ENCODE measurements at regions not wholly inside any gene's neighbourhood (a gene's known extent, or its start where the extent isn't known, plus 50 kb on each side); places are given as distances from the start of the nearest gene placed in this dataset.

- no peak for DNase-seq (ENCODE audit: low spot score in 2 of 2)
- no peak overlapping the region for H3K4me3 ChIP-seq (ENCODE audit: low read depth, poor library complexity, severe bottlenecking)
- TF ChIP-seq POLR2A (IDR thresholded peaks at IDR 0.05) (no peak), CTCF (IDR thresholded peaks at IDR 0.05) (no peak)
- WGBS, 2 donors: 53 to 66% methylated on average over 18 to 19 of the region's 21 CpGs
- intact Hi-C loops (cut with DNase I; ENCODE audit: low total_unique reads): no loop called here
Measured at GRCh38 chr16:85327731-85328675, 215.7 kb upstream of the CIBAR2 start.

GRCh38 chr16:85328676-85329058, 216.4 kb upstream of the CIBAR2 start:
- 62 to 70% methylated on average over 5 to 15 of the region's 17 CpGs for WGBS, 2 donors
- intact Hi-C loops (cut with DNase I; ENCODE audit: low total_unique reads): no loop called here
- H3K4me3 ChIP-seq (ENCODE audit: low read depth, poor library complexity, severe bottlenecking): no peak overlapping the region
- no peak for TF ChIP-seq POLR2A (IDR thresholded peaks at IDR 0.05)
- TF ChIP-seq CTCF (IDR thresholded peaks at IDR 0.05): no peak
- DNase-seq (ENCODE audit: low spot score in 2 of 2): no peak

- TF ChIP-seq CTCF (IDR thresholded peaks at IDR 0.05) (no peak), POLR2A (IDR thresholded peaks at IDR 0.05) (no peak)
- H3K4me3 ChIP-seq (ENCODE audit: low read depth, poor library complexity, severe bottlenecking): no peak overlapping the region
- no peak for DNase-seq (ENCODE audit: low spot score in 2 of 2)
- intact Hi-C loops (cut with DNase I; ENCODE audit: low total_unique reads): no loop called here
- WGBS, 2 donors: 34 to 62% methylated on average over 11 to 28 of the region's 28 CpGs
Measured at GRCh38 chr16:85329059-85329812, 217.0 kb upstream of the CIBAR2 start.

DNA sequence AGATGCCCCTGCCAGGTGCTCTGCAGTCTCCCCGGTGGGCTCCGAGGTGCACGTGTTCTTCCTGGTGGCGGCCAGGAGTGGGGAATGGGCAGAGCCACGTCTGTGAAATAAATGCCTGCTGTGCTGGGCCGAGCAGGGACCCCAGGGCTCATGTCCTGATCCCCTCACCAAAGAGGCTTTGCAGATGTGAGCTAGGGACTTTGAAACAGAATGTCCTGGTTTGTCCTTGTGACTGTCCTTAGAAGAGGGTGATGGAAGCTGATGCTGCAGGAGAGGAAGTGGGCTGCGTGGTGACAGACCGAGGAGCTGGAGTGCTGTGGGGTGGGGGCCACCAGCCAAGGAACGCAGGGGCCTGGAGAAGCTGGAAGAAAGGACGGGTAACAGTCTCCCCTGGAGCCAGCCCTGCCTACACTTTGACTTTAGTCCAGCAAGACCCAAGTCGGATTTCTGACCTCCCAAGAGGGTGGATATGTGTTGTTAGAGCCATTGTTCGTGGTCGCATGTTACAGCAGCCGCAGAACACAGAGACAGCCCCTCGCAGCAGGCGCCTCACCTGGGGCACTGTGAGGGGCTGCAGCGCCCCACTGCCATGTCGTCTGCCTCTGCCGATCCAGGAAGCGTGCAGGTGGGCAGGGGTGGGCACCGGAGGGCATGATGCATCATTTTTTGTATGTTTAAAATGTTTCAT, 217.9 kb upstream of the CIBAR2 start:
- no peak for DNase-seq (ENCODE audit: low spot score in 2 of 2)

More for the DNA sequence above, 217.9 kb upstream of the CIBAR2 start:
- no peak overlapping the region for H3K4me3 ChIP-seq (ENCODE audit: low read depth, poor library complexity, severe bottlenecking)
- intact Hi-C loops (cut with DNase I; ENCODE audit: low total_unique reads): no loop called here
- no peak for TF ChIP-seq POLR2A (IDR thresholded peaks at IDR 0.05)
- no peak for TF ChIP-seq CTCF (IDR thresholded peaks at IDR 0.05)
- 60 to 63% methylated on average over 21 of the region's 21 CpGs for WGBS, 2 donors

Data from lower leg skin (tissue), 4 donors.